ENCODE measurements at regions not wholly inside any gene's neighbourhood (a gene's known extent, or its start where the extent isn't known, plus 50 kb on each side); places are given as distances from the start of the nearest gene placed in this dataset.

GRCh38 chrX:39984191-39984956 lies 113.4 kb downstream of the BCOR start:
- Histone ChIP-seq H3K36me3 (ENCODE audit: insufficient read depth, low read length) (no peaks in the 10 kb centered on the region), H3K27ac (ENCODE audit: low read depth, low read length, poor library complexity, severe bottlenecking) (no peak overlapping the region), H2AFZ (ENCODE audit: low read length) (no peak overlapping the region), H3K4me3 (ENCODE audit: low read depth, low read length, poor library complexity, severe bottlenecking) (no peak overlapping the region), H3K27me3 (ENCODE audit: insufficient read depth, low read length) (no peaks in the 10 kb centered on the region), H3K9me3 (ENCODE audit: low read length) (no peaks in the 10 kb centered on the region), H3K79me2 (ENCODE audit: insufficient read depth, low read length) (no peaks in the 10 kb centered on the region), H3K9ac (ENCODE audit: low read length) (no peak overlapping the region), H3F3A (ENCODE audit: insufficient read depth, low read length) (no peaks in the 10 kb centered on the region), H3K9me2 (ENCODE audit: low read depth, low read length) (no peaks in the 10 kb centered on the region), H4K20me1 (ENCODE audit: insufficient read depth, low read length) (no peaks in the 10 kb centered on the region), H3K4me1 (ENCODE audit: insufficient read depth, low read length, severe bottlenecking) (peaks cover 5% of the 10 kb centered on the region), H3K4me2 (ENCODE audit: low read length) (no peak overlapping the region)
- no peak for TF ChIP-seq EZH2 (IDR thresholded peaks at IDR 0.05; ENCODE audit: borderline replicate concordance, low read length)
- TF ChIP-seq, protein P1, sequence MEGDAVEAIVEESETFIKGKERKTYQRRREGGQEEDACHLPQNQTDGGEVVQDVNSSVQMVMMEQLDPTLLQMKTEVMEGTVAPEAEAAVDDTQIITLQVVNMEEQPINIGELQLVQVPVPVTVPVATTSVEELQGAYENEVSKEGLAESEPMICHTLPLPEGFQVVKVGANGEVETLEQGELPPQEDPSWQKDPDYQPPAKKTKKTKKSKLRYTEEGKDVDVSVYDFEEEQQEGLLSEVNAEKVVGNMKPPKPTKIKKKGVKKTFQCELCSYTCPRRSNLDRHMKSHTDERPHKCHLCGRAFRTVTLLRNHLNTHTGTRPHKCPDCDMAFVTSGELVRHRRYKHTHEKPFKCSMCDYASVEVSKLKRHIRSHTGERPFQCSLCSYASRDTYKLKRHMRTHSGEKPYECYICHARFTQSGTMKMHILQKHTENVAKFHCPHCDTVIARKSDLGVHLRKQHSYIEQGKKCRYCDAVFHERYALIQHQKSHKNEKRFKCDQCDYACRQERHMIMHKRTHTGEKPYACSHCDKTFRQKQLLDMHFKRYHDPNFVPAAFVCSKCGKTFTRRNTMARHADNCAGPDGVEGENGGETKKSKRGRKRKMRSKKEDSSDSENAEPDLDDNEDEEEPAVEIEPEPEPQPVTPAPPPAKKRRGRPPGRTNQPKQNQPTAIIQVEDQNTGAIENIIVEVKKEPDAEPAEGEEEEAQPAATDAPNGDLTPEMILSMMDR (IDR thresholded peaks at IDR 0.05; ENCODE audit: low read length), result no peak

DNA sequence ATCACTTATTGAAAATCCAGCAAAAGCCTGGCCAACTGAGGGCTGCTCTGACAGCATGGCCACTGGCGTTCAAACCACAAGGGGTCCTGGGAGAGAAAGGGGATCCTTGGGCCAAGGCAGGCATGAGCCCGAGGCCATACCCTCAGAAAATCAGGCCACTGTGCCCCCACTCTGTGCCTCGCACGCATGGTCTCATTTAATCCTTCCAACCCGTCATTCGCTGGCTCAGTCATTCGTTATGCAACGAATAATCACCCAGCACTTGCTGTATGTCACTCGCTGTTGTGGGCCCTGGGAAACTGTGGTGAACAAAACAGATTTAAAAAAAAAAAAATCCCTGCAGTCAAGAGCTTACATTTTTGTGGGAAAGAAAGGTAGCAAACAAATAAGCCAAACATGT lies 112.7 kb downstream of the BCOR start:
- H3K9me2 ChIP-seq (ENCODE audit: low read depth, low read length), result no peaks in the 10 kb centered on the region
- H3K27me3 ChIP-seq (ENCODE audit: insufficient read depth, low read length), result no peaks in the 10 kb centered on the region
- H3K36me3 ChIP-seq (ENCODE audit: insufficient read depth, low read length), result no peaks in the 10 kb centered on the region
- H3F3A ChIP-seq (ENCODE audit: insufficient read depth, low read length), result no peaks in the 10 kb centered on the region
- H3K27ac ChIP-seq (ENCODE audit: low read depth, low read length, poor library complexity, severe bottlenecking), result no peak overlapping the region
- H3K4me3 ChIP-seq (ENCODE audit: low read depth, low read length, poor library complexity, severe bottlenecking), result no peak overlapping the region
- no peak overlapping the region for H2AFZ ChIP-seq (ENCODE audit: low read length)
- no peaks in the 10 kb centered on the region for H4K20me1 ChIP-seq (ENCODE audit: insufficient read depth, low read length)
- TF ChIP-seq, protein P1 (IDR thresholded peaks at IDR 0.05; ENCODE audit: low read length), result no peak
- no peak for TF ChIP-seq EZH2 (IDR thresholded peaks at IDR 0.05; ENCODE audit: borderline replicate concordance, low read length)
- H3K4me2 ChIP-seq (ENCODE audit: low read length), result no peak overlapping the region
- H3K79me2 ChIP-seq (ENCODE audit: insufficient read depth, low read length), result no peaks in the 10 kb centered on the region
- no peak overlapping the region for H3K9ac ChIP-seq (ENCODE audit: low read length)
- H3K4me1 ChIP-seq (ENCODE audit: insufficient read depth, low read length, severe bottlenecking), result peaks cover 5% of the 10 kb centered on the region
- H3K9me3 ChIP-seq (ENCODE audit: low read length), result no peaks in the 10 kb centered on the region

GRCh38 chrX:39985551-39985950 lies 112.2 kb downstream of the BCOR start:
- Histone ChIP-seq H3K9me2 (ENCODE audit: low read depth, low read length) (no peaks in the 10 kb centered on the region), H3K4me1 (ENCODE audit: insufficient read depth, low read length, severe bottlenecking) (peaks cover 5% of the 10 kb centered on the region), H3K9me3 (ENCODE audit: low read length) (no peaks in the 10 kb centered on the region), H3K4me3 (ENCODE audit: low read depth, low read length, poor library complexity, severe bottlenecking) (no peak overlapping the region), H3K36me3 (ENCODE audit: insufficient read depth, low read length) (no peaks in the 10 kb centered on the region), H3K79me2 (ENCODE audit: insufficient read depth, low read length) (no peaks in the 10 kb centered on the region), H2AFZ (ENCODE audit: low read length) (no peak overlapping the region), H3K9ac (ENCODE audit: low read length) (no peak overlapping the region), H3F3A (ENCODE audit: insufficient read depth, low read length) (no peaks in the 10 kb centered on the region), H3K4me2 (ENCODE audit: low read length) (no peak overlapping the region), H3K27me3 (ENCODE audit: insufficient read depth, low read length) (no peaks in the 10 kb centered on the region), H3K27ac (ENCODE audit: low read depth, low read length, poor library complexity, severe bottlenecking) (no peak overlapping the region), H4K20me1 (ENCODE audit: insufficient read depth, low read length) (no peaks in the 10 kb centered on the region)
- no peak for TF ChIP-seq EZH2 (IDR thresholded peaks at IDR 0.05; ENCODE audit: borderline replicate concordance, low read length)
- TF ChIP-seq, protein P1 (IDR thresholded peaks at IDR 0.05; ENCODE audit: low read length), result no peak
